ENCODE measurements at regions not wholly inside any gene's neighbourhood (a gene's known extent, or its start where the extent isn't known, plus 50 kb on each side); places are given as distances from the start of the nearest gene placed in this dataset.

GRCh38 chr2:118599141-118599540 lies 248.3 kb downstream of the EN1 start:
- TF ChIP-seq YY1 (IDR thresholded peaks at IDR 0.05; ENCODE audit: insufficient read depth, insufficient read length) (no peak), SUZ12 (IDR thresholded peaks at IDR 0.05; ENCODE audit: extremely low read depth, insufficient read depth, insufficient read length) (no peak), ZNF274 (IDR thresholded peaks at IDR 0.05; ENCODE audit: low read depth, low read length) (no peak)

Data from NT2/D1 (cell line).